Fibroblast of villous mesenchyme (primary cell): ENCODE measurements at regions not wholly inside any gene's neighbourhood (a gene's known extent, or its start where the extent isn't known, plus 50 kb on each side); places are given as distances from the start of the nearest gene placed in this dataset.

Source experiments
- DNase-seq: peaks from one replicate; pipeline ENCODE4 v3.0.0-alpha.2; 2010; ENCODE audit warnings: low read depth
- H3K4me3 ChIP-seq: 2 replicates; pipeline ENCODE4 v1.5.1; 2011; ENCODE audit warnings: low read depth, mild to moderate bottlenecking, low read length
- CTCF ChIP-seq: IDR thresholded peaks from 2 replicates; pipeline ENCODE4 v1.5.1; 2012; ENCODE audit warnings: low read depth, mild to moderate bottlenecking, low read length; ENCODE audit not compliant: insufficient read depth

- TF ChIP-seq CTCF: no peak
- DNase-seq: no peak
- H3K4me3 ChIP-seq: no peak overlapping the region
Observed at GRCh38 chr6:43983632-43984031, 143.6 kb downstream of the MRPL14 start.

- H3K4me3 ChIP-seq: no peak overlapping the region
- TF ChIP-seq CTCF: no peak
- DNase-seq: no peak
Observed at GRCh38 chr6:43983191-43983590, 144.1 kb downstream of the MRPL14 start.

DNA sequence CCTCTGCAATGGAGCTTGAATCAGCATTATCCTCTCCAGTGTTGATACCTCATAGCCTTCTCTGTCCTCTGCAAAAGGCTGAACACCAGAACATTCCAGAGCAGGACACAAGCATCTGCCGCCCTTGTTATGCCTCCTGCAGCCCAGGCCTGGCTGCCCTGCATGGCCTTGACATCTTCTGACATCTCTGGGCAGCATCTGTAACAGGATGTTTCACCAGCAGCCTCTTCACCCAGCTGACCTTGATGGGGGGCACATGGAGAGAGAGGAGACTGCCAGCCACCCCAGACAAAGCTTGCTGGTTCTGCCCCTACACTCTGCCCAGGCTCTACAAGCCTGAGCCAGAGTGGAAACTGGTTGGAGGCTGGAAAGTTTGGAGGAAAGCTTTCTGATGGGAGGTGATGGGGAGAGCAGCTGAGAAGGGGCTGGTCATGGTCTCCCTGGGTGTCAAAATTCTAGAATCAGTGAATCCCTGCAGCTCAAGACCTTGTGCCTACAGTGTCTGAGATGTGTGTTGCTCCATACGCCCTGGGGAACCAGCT lies 145.1 kb downstream of the MRPL14 start:
- TF ChIP-seq CTCF: no peak

DNA sequence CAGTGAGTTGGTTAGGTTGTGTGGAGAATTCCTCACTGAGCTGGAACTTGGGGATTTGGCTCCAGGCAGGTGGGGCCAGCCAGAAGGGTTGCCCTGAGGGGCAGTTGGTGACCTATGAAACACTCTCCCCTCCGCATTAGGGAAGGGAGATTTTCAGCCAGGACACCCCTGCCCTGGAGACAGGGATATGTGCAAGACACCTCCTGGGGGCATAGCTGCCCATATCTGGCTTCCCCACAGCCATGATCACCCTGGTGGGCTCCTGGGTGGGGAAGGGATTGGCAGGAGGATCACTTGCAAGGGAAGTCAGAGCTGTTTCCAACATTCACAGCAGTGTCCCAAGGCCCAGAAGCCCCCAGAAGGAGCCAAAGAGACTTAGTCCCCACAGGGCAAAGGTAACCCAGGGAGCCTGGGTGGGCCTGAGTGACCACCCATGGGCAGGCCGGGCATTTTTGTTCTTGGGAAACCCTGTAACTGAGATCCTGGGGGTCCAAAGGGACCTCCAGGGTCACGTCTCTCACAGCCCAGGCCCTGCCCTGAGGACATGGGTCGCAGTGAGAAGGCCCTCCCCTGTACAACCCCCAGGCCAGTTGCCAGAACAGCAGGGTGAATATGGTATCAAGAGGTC lies 145.8 kb downstream of the MRPL14 start:
- H3K4me3 ChIP-seq: no peak overlapping the region
- no peak for TF ChIP-seq CTCF
- DNase-seq: no peak

More for the DNA sequence above, 145.1 kb downstream of the MRPL14 start:
- H3K4me3 ChIP-seq: no peak overlapping the region
- no peak for DNase-seq

DNA sequence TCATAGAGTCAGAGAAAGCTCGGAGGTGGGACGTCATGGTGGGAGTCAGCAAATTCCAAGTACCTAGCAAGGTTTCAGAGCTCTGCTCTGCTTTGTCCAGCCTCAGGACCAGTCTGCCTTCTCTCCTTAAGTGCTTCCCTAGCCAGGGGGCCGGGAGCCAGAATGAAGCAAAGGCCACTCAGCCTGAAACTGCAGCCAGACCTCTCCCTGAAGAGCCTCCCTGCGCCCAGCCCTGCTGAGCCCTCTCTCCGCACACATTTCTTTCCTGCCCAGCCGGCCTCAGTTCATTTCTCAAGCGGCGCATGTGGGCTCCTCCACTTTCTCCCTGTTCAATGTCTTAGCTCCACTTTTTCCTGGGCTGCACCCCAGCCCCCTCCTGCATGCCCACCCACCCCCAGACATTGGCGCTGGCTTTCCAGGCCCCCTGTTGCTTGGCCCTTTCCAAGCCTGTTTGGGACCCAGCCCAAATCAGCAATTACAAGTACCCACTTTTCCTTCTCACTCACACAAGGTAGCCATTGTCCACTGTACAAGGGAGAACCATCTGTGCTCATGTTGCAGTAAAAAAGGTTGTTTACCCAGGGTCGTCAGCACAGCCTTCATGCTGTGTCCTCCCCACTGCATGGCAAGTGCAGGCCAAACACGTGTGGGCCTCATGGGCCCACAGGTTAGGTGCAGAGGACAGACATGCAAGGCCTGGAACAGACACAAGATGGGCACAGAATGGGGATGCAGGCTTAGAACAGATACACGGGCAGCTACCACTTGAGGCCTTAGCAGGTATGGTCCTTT lies 147.1 kb downstream of the MRPL14 start:
- no peak for TF ChIP-seq CTCF
- DNase-seq: no peak
- H3K4me3 ChIP-seq: no peak overlapping the region

GRCh38 chr6:43979525-43979924 lies 147.7 kb downstream of the MRPL14 start:
- no peak for TF ChIP-seq CTCF
- no peak for DNase-seq
- no peak overlapping the region for H3K4me3 ChIP-seq
